Fibroblast of pulmonary artery (primary cell): ENCODE measurements at regions not wholly inside any gene's neighbourhood (a gene's known extent, or its start where the extent isn't known, plus 50 kb on each side); places are given as distances from the start of the nearest gene placed in this dataset.
A peak's percentile ranks its signal among the peaks of the same experiment; 100 is the strongest.

Experiments
- DNase-seq: peaks from one replicate; pipeline ENCODE4 v3.0.0-alpha.2; 2010; ENCODE audit warnings: low read depth
- H3K4me3 ChIP-seq: replicated peaks from 2 replicates; pipeline ENCODE4 v1.5.1; 2011; ENCODE audit warnings: low read depth, mild to moderate bottlenecking, control low read depth, low read length, moderate library complexity
- CTCF ChIP-seq: IDR thresholded peaks from 2 replicates; pipeline ENCODE4 v1.5.1; 2011; ENCODE audit warnings: mild to moderate bottlenecking, control low read depth, low read length, inconsistent platforms; ENCODE audit errors: missing control alignments

GRCh38 chr12:76698966-76699365 lies 64.9 kb upstream of the ZDHHC17 start:
- H3K4me3 ChIP-seq: no peak overlapping the region
- TF ChIP-seq CTCF: no peak
- DNase-seq: no peak

GRCh38 chr12:76701690-76702089 lies 62.2 kb upstream of the ZDHHC17 start:
- TF ChIP-seq CTCF: no peak
- no peak overlapping the region for H3K4me3 ChIP-seq
- no peak for DNase-seq

GRCh38 chr12:76702946-76703345 lies 61.0 kb upstream of the ZDHHC17 start:
- DNase-seq: no peak
- no peak for TF ChIP-seq CTCF
- H3K4me3 ChIP-seq: no peak overlapping the region

- no peak overlapping the region for H3K4me3 ChIP-seq
- DNase-seq: no peak
- TF ChIP-seq CTCF: no peak
These were observed 59.2 kb upstream of the ZDHHC17 start for GRCh38 chr12:76704693-76705092.

- H3K4me3 ChIP-seq: no peak overlapping the region
- no peak for TF ChIP-seq CTCF
- peak; percentile 35 for DNase-seq
These were observed 57.8 kb upstream of the ZDHHC17 start for GRCh38 chr12:76706101-76706500.

GRCh38 chr12:76706761-76707160 lies 57.2 kb upstream of the ZDHHC17 start:
- H3K4me3 ChIP-seq: no peak overlapping the region
- no peak for TF ChIP-seq CTCF
- no peak for DNase-seq

GRCh38 chr12:76707772-76708171 lies 56.1 kb upstream of the ZDHHC17 start:
- no peak overlapping the region for H3K4me3 ChIP-seq
- DNase-seq: no peak
- no peak for TF ChIP-seq CTCF
